ENCODE measurements at regions not wholly inside any gene's neighbourhood (a gene's known extent, or its start where the extent isn't known, plus 50 kb on each side); places are given as distances from the start of the nearest gene placed in this dataset.

GRCh38 chr10:78348411-78349164 lies 314.9 kb downstream of the RPS24 start:
- no peak for DNase-seq

- no peak for DNase-seq
These were observed 315.5 kb downstream of the RPS24 start for GRCh38 chr10:78349165-78349516.

GRCh38 chr10:78349911-78350663 lies 316.4 kb downstream of the RPS24 start:
- no peak for DNase-seq

- no peak for DNase-seq
These were observed 317.6 kb downstream of the RPS24 start for GRCh38 chr10:78351283-78351682.

GRCh38 chr10:78351809-78352208 lies 318.1 kb downstream of the RPS24 start:
- no peak for DNase-seq

GRCh38 chr10:78353636-78354035 lies 320.0 kb downstream of the RPS24 start:
- DNase-seq: no peak

GRCh38 chr10:78354101-78354500 lies 320.4 kb downstream of the RPS24 start:
- DNase-seq: no peak

GRCh38 chr10:78356291-78356900 lies 322.7 kb downstream of the RPS24 start:
- no peak for DNase-seq

GRCh38 chr10:78357141-78358063 lies 323.7 kb downstream of the RPS24 start:
- DNase-seq: no peak

- no peak for DNase-seq
These were observed 324.7 kb downstream of the RPS24 start for GRCh38 chr10:78358351-78358750.

GRCh38 chr10:78358982-78359381 lies 325.3 kb downstream of the RPS24 start:
- no peak for DNase-seq

- no peak for DNase-seq
These were observed 326.0 kb downstream of the RPS24 start for GRCh38 chr10:78359640-78360091.

GRCh38 chr10:78360284-78360683 lies 326.6 kb downstream of the RPS24 start:
- no peak for DNase-seq

- no peak for DNase-seq
These were observed 327.4 kb downstream of the RPS24 start for GRCh38 chr10:78361031-78361430.

- DNase-seq: peak; percentile 85
These were observed 328.9 kb downstream of the RPS24 start for GRCh38 chr10:78362406-78363022.

- no peak for DNase-seq
These were observed 329.5 kb downstream of the RPS24 start for GRCh38 chr10:78363190-78363589.

- DNase-seq: no peak
These were observed 332.0 kb downstream of the RPS24 start for GRCh38 chr10:78365694-78366093.

GRCh38 chr10:78366663-78367411 lies 333.2 kb downstream of the RPS24 start:
- no peak for DNase-seq

GRCh38 chr10:78367751-78368150 lies 334.1 kb downstream of the RPS24 start:
- DNase-seq: no peak

- DNase-seq: no peak
These were observed 337.5 kb downstream of the RPS24 start for GRCh38 chr10:78371136-78371535.

GRCh38 chr10:78372806-78373205 lies 339.1 kb downstream of the RPS24 start:
- no peak for DNase-seq
